Naive thymus-derived CD8-positive, alpha-beta T cell (primary cell): ENCODE measurements at regions not wholly inside any gene's neighbourhood (a gene's known extent, or its start where the extent isn't known, plus 50 kb on each side); places are given as distances from the start of the nearest gene placed in this dataset.
"Not testable (repeated sequence)": the region's sequence is repeated elsewhere in the genome, so short reads cannot be mapped to it uniquely, and the experiment has no call there.

ENCODE experiments used
- ATAC-seq, 2 donors: fragments of 150-1000 bp; cut with Tn5 transposase in 1 of 2; sonication (Bioruptor Pico), chemical (Tn5 transposase) in 1 of 2; 1 replicate in 1 of 2; 2 replicates in 1 of 2; pipeline ENCODE4 v1.10.0; 2021; ENCODE audit warnings: mild to moderate bottlenecking in 2 of 2, moderate library complexity in 2 of 2
- POLR2A ChIA-PET: fragments of 350-600 bp; sonication (Branson Sonifier 250); formaldehyde crosslinking; loops from one replicate; lab custom pipeline; 2021; ENCODE audit warnings: antibody characterized with exemption; lab: Charles Lee
- DNase-seq, 10 donors: peaks; one replicate each; pipeline versions ENCODE4 v3.0.0 to v3.0.0-alpha.2; 2020 to 2022
- H3K27ac Mint-ChIP-seq, 10 donors: one replicate each; pipeline ENCODE4 v1.8.0; 2020 to 2022; ENCODE audit warnings: mild to moderate bottlenecking in 10 of 10, mixed read lengths in 10 of 10, moderate library complexity in 4 of 10, inconsistent platforms in 1 of 10
- H3K27me3 Mint-ChIP-seq, 5 donors: one replicate each; pipeline ENCODE4 v1.8.0; 2021 to 2022; ENCODE audit warnings: mixed read lengths in 5 of 5
- H3K36me3 Mint-ChIP-seq, 3 donors: one replicate each; pipeline ENCODE4 v1.8.0; 2020 to 2022; ENCODE audit warnings: mixed read lengths in 3 of 3, mild to moderate bottlenecking in 2 of 3, inconsistent platforms in 1 of 3
- H3K4me1 Mint-ChIP-seq, 4 donors: one replicate each; pipeline ENCODE4 v1.8.0; 2021 to 2022; ENCODE audit warnings: mixed read lengths in 4 of 4
- H3K4me3 Mint-ChIP-seq, 10 donors: one replicate each; pipeline ENCODE4 v1.8.0; 2020 to 2022; ENCODE audit warnings: mild to moderate bottlenecking in 10 of 10, mixed read lengths in 10 of 10, moderate library complexity in 6 of 10, inconsistent platforms in 1 of 10
- H3K9me3 Mint-ChIP-seq, 9 donors: one replicate each; pipeline ENCODE4 v1.8.0; 2020 to 2022; ENCODE audit warnings: mixed read lengths in 9 of 9, mild to moderate bottlenecking in 3 of 9, inconsistent platforms in 1 of 9, moderate library complexity in 1 of 9

DNA sequence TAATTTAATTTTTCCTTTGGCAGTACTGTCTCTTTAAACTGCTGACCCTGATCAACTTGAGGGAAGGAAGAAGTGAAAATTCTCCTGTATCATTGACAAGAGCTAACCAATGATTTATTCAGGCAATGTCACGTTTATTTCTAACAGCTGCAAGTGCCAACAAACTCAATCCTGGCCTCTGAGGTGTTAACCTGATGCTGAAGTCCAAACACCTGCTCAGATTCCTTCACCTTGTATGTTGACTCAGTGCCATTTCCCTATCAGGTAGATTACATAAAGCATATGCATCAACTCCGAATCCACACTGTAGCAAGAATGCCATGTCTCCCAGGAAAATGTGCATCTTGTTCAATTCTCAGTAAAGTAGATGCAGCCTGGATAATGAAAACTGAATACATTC, 820.0 kb downstream of the XPNPEP1 start:
- ATAC-seq (no peak), DNase-seq (no peak)
- POLR2A ChIA-PET = no interaction called here
- Mint-ChIP-seq H3K27ac (no peak overlapping the region), H3K36me3 (no peaks in the 10 kb centered on the region), H3K4me3 (no peak overlapping the region), H3K9me3 (peaks cover 0 to 10% (median 2%) of the 10 kb centered on the region in 9 donors), H3K4me1 (no peaks in the 10 kb centered on the region), H3K27me3 (no peaks in the 10 kb centered on the region)

- no peak overlapping the region for H3K4me3 Mint-ChIP-seq
Measured at GRCh38 chr10:109089779-109090178, 833.5 kb downstream of the XPNPEP1 start.

DNA sequence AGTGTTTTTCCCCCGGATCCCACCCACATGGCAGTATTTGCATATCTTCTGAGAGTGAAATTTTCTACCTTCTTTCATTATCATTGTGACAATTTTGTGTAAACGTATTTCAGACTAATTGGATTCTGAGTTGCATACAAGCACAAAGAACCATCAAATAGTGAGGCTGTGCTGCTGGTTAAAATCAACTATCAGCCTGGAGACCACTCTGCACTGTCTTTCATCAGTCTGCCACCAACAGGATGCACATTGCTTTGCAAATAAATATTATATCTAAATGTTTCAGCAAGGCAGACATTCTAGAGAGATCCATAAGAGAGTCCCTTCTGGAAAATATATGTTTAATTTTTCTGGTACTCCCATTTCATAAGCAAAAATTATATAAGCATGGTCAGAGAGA, 851.8 kb downstream of the XPNPEP1 start:
- POLR2A ChIA-PET = no interaction called here
- ATAC-seq = no peak

More at GRCh38 chr10:109089779-109090178, 833.5 kb downstream of the XPNPEP1 start:
- Mint-ChIP-seq H3K27ac (no peak overlapping the region), H3K27me3 (no peaks in the 10 kb centered on the region), H3K36me3 (no peaks in the 10 kb centered on the region), H3K4me1 (no peaks in the 10 kb centered on the region), H3K9me3 (peaks cover 3 to 23% (median 7%) of the 10 kb centered on the region in 9 donors)
- no peak for DNase-seq
- POLR2A ChIA-PET = no interaction called here
- ATAC-seq = no peak

GRCh38 chr10:109070492-109070891, 852.8 kb downstream of the XPNPEP1 start:
- DNase-seq (no peak), ATAC-seq (no peak)
- Mint-ChIP-seq H3K36me3 (no peaks in the 10 kb centered on the region), H3K4me1 (no peaks in the 10 kb centered on the region), H3K4me3 (no peak overlapping the region), H3K27me3 (peaks cover 0 to 8% (median 0%) of the 10 kb centered on the region in 5 donors), H3K27ac (no peak overlapping the region), H3K9me3 (peaks cover 0 to 51% (median 7%) of the 10 kb centered on the region in 9 donors)
- POLR2A ChIA-PET = no interaction called here

More for the DNA sequence above, 851.8 kb downstream of the XPNPEP1 start:
- Mint-ChIP-seq H3K36me3 (no peaks in the 10 kb centered on the region), H3K4me3 (no peak overlapping the region), H3K9me3 (peaks cover 0 to 44% (median 7%) of the 10 kb centered on the region in 9 donors), H3K27me3 (peaks cover 0 to 5% (median 0%) of the 10 kb centered on the region in 5 donors), H3K27ac (no peak overlapping the region), H3K4me1 (no peaks in the 10 kb centered on the region)
- no peak for DNase-seq

DNA sequence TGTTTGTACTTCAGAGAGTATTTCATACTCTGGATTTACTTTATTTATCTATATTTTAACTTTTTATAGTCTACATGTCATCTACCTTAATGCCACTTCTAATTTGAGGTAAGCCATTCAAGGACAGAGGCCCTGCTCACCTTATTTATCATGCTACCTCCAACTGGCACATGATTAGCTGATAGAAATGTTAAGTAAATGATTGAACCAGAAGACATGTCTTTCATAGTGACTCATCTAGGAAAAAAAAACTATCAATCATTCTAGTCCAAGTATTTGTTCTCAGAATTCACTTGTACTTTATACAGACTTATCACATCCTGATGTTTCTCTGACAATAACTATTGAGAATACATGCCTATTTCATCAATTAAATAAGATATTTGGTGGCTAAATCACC, 856.3 kb downstream of the XPNPEP1 start:
- ATAC-seq = no peak
- H3K4me1 Mint-ChIP-seq = no peaks in the 10 kb centered on the region
- POLR2A ChIA-PET = no interaction called here
- no peak overlapping the region for H3K27ac Mint-ChIP-seq
- H3K36me3 Mint-ChIP-seq = no peaks in the 10 kb centered on the region
- peaks cover 0 to 8% (median 0%) of the 10 kb centered on the region in 5 donors for H3K27me3 Mint-ChIP-seq
- peaks cover 0 to 32% (median 10%) of the 10 kb centered on the region in 9 donors for H3K9me3 Mint-ChIP-seq
- no peak overlapping the region for H3K4me3 Mint-ChIP-seq
- no peak for DNase-seq

DNA sequence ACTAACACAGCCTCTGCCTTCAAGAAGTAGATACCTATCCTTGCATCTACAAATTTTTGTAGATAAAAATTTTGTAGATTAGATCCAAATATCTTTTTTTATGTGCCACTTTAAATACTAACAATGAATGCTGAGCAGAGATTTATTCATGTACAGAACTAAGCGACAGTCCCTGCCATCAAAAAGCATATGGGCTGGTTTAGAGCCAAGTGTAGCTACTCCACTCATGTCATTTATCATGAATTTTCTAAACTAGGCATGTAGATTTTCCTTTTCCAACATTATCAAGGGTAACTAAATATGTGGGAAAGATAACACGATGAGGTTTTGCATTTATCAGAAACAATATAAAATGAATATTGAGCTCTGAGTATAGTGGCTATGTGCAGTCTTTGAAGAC, 857.5 kb downstream of the XPNPEP1 start:
- no peak for ATAC-seq
- POLR2A ChIA-PET = no interaction called here
- peaks cover 0 to 8% (median 0%) of the 10 kb centered on the region in 5 donors for H3K27me3 Mint-ChIP-seq
- peaks cover 0 to 32% (median 9%) of the 10 kb centered on the region in 9 donors for H3K9me3 Mint-ChIP-seq
- H3K4me1 Mint-ChIP-seq = no peaks in the 10 kb centered on the region
- DNase-seq = no peak
- no peak overlapping the region for H3K27ac Mint-ChIP-seq
- H3K36me3 Mint-ChIP-seq = no peaks in the 10 kb centered on the region
- no peak overlapping the region for H3K4me3 Mint-ChIP-seq

DNA sequence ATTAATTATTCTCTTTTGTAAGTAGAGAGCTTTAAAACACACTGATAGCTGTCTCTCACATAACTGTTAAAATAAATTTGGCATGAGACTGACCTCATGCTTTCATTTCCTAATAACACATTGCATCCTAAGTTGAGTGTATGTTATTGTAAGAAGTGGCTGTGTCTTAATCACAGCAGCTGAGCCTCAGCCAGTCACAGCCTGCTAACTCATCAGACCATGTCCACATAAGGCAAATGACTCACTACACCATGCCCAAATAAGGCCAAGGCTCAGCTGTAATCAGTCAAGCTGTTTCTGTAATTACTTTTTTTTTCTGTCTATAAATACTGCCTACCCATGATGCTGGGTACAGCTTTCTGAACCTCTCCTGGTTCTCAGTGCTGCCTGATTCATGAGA, 860.9 kb downstream of the XPNPEP1 start:
- POLR2A ChIA-PET = no interaction called here
- Mint-ChIP-seq H3K4me1 (no peaks in the 10 kb centered on the region), H3K4me3 (no peak overlapping the region), H3K27ac (no peak overlapping the region), H3K9me3 (peaks cover 0 to 15% (median 7%) of the 10 kb centered on the region in 9 donors), H3K27me3 (peaks cover 0 to 3% (median 0%) of the 10 kb centered on the region in 5 donors), H3K36me3 (no peaks in the 10 kb centered on the region)
- no peak for ATAC-seq
- DNase-seq = no peak

DNA sequence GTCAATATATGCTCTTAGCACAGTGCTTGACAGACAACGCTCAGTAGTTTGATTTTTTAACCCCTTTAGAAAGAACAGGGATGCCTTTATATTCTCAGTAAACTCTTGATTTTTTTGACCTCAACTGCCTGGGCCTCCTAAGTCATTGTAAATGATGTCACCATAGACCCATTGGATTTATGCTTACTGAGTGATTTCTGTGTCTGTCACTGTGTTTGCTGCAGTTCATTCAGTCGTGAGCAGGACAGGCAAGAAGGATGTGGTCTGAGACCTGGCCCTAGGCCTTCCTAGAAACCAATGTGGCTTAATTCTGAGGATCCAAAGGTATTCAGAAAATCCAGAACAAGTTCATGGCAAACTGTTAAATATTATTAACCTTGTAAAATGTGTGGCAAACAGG, 868.1 kb downstream of the XPNPEP1 start:
- H3K27ac Mint-ChIP-seq = no peak overlapping the region
- H3K27me3 Mint-ChIP-seq = peaks cover 0 to 1% (median 0%) of the 10 kb centered on the region in 5 donors
- DNase-seq (no peak), ATAC-seq (no peak)
- H3K4me1 Mint-ChIP-seq = no peaks in the 10 kb centered on the region
- H3K9me3 Mint-ChIP-seq = peaks cover 0 to 8% (median 0%) of the 10 kb centered on the region in 9 donors
- POLR2A ChIA-PET = no interaction called here
- H3K4me3 Mint-ChIP-seq = no peak overlapping the region
- H3K36me3 Mint-ChIP-seq = no peaks in the 10 kb centered on the region

DNA sequence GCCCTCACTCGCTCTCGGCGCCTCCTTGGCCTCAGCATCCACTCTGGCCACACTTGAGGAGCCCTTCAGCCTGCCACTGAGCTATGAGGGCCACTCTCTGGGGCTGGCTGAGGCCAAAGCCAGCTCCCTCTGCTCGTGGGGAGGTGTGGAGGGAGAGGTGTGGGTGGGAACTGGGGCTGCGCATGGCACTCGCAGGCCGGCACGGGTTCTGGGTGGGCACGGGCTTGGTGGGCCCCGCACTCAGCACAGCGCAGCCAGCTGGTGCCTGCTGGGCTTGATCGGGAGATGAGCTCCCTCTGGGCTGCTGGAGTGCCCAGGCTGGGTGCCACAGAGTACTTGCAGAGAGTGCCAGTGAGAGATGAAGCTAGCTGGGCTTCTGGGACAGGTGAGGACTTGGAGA, 875.5 kb downstream of the XPNPEP1 start:
- Mint-ChIP-seq H3K4me1 (peaks cover 0 to 1% (median 0%) of the 10 kb centered on the region in 4 donors), H3K27ac (no peak overlapping the region), H3K4me3 (no peak overlapping the region), H3K36me3 (no peaks in the 10 kb centered on the region), H3K27me3 (peaks cover 0 to 1% (median 0%) of the 10 kb centered on the region in 5 donors), H3K9me3 (peaks cover 0 to 14% (median 4%) of the 10 kb centered on the region in 9 donors)
- DNase-seq (no peak), ATAC-seq (no peak)
- POLR2A ChIA-PET = no interaction called here

DNA sequence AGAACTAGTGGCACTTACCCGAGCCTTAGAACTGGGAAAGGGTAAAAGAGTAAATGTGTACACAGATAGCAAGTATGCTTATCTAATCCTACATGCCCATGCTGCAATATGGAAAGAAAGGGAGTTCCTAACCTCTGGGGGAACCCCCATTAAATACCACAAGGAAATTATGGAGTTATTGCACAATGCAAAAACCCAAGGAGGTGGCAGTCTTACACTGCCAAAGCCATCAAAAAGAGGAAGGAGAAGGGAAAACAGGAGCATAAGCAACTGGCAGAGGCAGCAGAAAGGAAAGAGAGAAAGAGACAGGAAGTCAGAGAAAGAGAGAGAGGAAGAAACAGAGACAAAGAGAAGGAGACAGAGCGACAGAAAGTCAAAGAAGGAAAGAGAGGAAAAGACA, 876.9 kb downstream of the XPNPEP1 start:
- not testable (repeated sequence) for H3K27me3 Mint-ChIP-seq, H3K36me3 Mint-ChIP-seq
- H3K9me3 Mint-ChIP-seq = peaks cover 0 to 20% (median 11%) of the 10 kb centered on the region in 9 donors

GRCh38 chr10:109040622-109041021, 882.7 kb downstream of the XPNPEP1 start:
- POLR2A ChIA-PET = no interaction called here
- H3K4me1 Mint-ChIP-seq = peaks cover 0 to 1% (median 0%) of the 10 kb centered on the region in 4 donors
- H3K27ac Mint-ChIP-seq = no peak overlapping the region
- no peak for ATAC-seq
- no peak overlapping the region for H3K4me3 Mint-ChIP-seq
- no peak for DNase-seq
- H3K9me3 Mint-ChIP-seq = peaks cover 0 to 20% (median 5%) of the 10 kb centered on the region in 9 donors
- H3K36me3 Mint-ChIP-seq = no peaks in the 10 kb centered on the region
- no peaks in the 10 kb centered on the region for H3K27me3 Mint-ChIP-seq

More for the DNA sequence above, 876.9 kb downstream of the XPNPEP1 start:
- H3K4me3 Mint-ChIP-seq, ATAC-seq, H3K4me1 Mint-ChIP-seq, POLR2A ChIA-PET, DNase-seq, H3K27ac Mint-ChIP-seq: not testable (repeated sequence)

GRCh38 chr10:109037978-109038377, 885.3 kb downstream of the XPNPEP1 start:
- POLR2A ChIA-PET = no interaction called here

GRCh38 chr10:109030581-109031210, 892.6 kb downstream of the XPNPEP1 start:
- DNase-seq = no peak
- Mint-ChIP-seq H3K27ac (no peak overlapping the region), H3K27me3 (no peaks in the 10 kb centered on the region), H3K4me3 (no peak overlapping the region), H3K9me3 (peaks cover 0 to 27% (median 3%) of the 10 kb centered on the region in 9 donors), H3K36me3 (no peaks in the 10 kb centered on the region), H3K4me1 (no peaks in the 10 kb centered on the region)
- ATAC-seq = no peak
- POLR2A ChIA-PET = no interaction called here

More at GRCh38 chr10:109037978-109038377, 885.3 kb downstream of the XPNPEP1 start:
- Mint-ChIP-seq H3K36me3 (no peaks in the 10 kb centered on the region), H3K27ac (no peak overlapping the region), H3K27me3 (no peaks in the 10 kb centered on the region), H3K9me3 (peaks cover 0 to 20% (median 3%) of the 10 kb centered on the region in 9 donors), H3K4me1 (no peaks in the 10 kb centered on the region), H3K4me3 (no peak overlapping the region)
- DNase-seq (no peak), ATAC-seq (no peak)

- H3K4me1 Mint-ChIP-seq = no peaks in the 10 kb centered on the region
- no peaks in the 10 kb centered on the region for H3K27me3 Mint-ChIP-seq
- ATAC-seq = no peak
Measured at GRCh38 chr10:109029870-109030269, 893.4 kb downstream of the XPNPEP1 start.

More at GRCh38 chr10:109029870-109030269, 893.4 kb downstream of the XPNPEP1 start:
- DNase-seq = no peak
- H3K4me3 Mint-ChIP-seq = no peak overlapping the region
- peaks cover 0 to 35% (median 4%) of the 10 kb centered on the region in 9 donors for H3K9me3 Mint-ChIP-seq
- POLR2A ChIA-PET = no interaction called here
- H3K36me3 Mint-ChIP-seq = no peaks in the 10 kb centered on the region
- no peak overlapping the region for H3K27ac Mint-ChIP-seq
